ENCODE measurements at regions not wholly inside any gene's neighbourhood (a gene's known extent, or its start where the extent isn't known, plus 50 kb on each side); places are given as distances from the start of the nearest gene placed in this dataset.
A peak's percentile ranks its signal among the peaks of the same experiment; 100 is the strongest.
"Not testable (repeated sequence)": the region's sequence is repeated elsewhere in the genome, so short reads cannot be mapped to it uniquely, and the experiment has no call there.

- Histone ChIP-seq H3K4me1 (no peaks in the 10 kb centered on the region), H3K27ac (no peak overlapping the region), H3K4me3 (no peak overlapping the region), H3K36me3 (ENCODE audit: low read depth, missing control alignments) (no peaks in the 10 kb centered on the region), H3K9me3 (no peaks in the 10 kb centered on the region), H3K27me3 (no peaks in the 10 kb centered on the region)
- TF ChIP-seq, protein P1, sequence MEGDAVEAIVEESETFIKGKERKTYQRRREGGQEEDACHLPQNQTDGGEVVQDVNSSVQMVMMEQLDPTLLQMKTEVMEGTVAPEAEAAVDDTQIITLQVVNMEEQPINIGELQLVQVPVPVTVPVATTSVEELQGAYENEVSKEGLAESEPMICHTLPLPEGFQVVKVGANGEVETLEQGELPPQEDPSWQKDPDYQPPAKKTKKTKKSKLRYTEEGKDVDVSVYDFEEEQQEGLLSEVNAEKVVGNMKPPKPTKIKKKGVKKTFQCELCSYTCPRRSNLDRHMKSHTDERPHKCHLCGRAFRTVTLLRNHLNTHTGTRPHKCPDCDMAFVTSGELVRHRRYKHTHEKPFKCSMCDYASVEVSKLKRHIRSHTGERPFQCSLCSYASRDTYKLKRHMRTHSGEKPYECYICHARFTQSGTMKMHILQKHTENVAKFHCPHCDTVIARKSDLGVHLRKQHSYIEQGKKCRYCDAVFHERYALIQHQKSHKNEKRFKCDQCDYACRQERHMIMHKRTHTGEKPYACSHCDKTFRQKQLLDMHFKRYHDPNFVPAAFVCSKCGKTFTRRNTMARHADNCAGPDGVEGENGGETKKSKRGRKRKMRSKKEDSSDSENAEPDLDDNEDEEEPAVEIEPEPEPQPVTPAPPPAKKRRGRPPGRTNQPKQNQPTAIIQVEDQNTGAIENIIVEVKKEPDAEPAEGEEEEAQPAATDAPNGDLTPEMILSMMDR (IDR thresholded peaks at IDR 0.05), result no peak
- no peak for TF ChIP-seq POLR2A (IDR thresholded peaks at IDR 0.05)
- DNase-seq, result no peak
- intact Hi-C loops (cut with DNase I; ENCODE audit: low total_unique reads), result no loop called here
- 83 to 87% methylated on average over 6 of the region's 6 CpGs for WGBS, 2 donors
Measured at GRCh38 chr3:125695688-125696087, 100.4 kb upstream of the OSBPL11 start.

GRCh38 chr3:125697126-125697525 lies 101.8 kb upstream of the OSBPL11 start:
- H3K9me3 ChIP-seq; H3K36me3 ChIP-seq (ENCODE audit: low read depth, missing control alignments); H3K27ac ChIP-seq; H3K4me1 ChIP-seq; DNase-seq; H3K27me3 ChIP-seq; H3K4me3 ChIP-seq; intact Hi-C loops (cut with DNase I; ENCODE audit: low total_unique reads): not testable (repeated sequence)
- WGBS, 2 donors, result 66 to 90% methylated on average over 2 of the region's 2 CpGs

- H3K9me3 ChIP-seq; H3K4me3 ChIP-seq; H3K27me3 ChIP-seq; H3K27ac ChIP-seq; H3K36me3 ChIP-seq (ENCODE audit: low read depth, missing control alignments); DNase-seq; intact Hi-C loops (cut with DNase I; ENCODE audit: low total_unique reads); H3K4me1 ChIP-seq: not testable (repeated sequence)
- WGBS, 2 donors, result 78 to 86% methylated on average over 11 to 13 of the region's 13 CpGs
Measured at GRCh38 chr3:125697979-125698640, 102.8 kb upstream of the OSBPL11 start.

- H3K27ac ChIP-seq, result no peak overlapping the region
- no peaks in the 10 kb centered on the region for H3K27me3 ChIP-seq
- no peaks in the 10 kb centered on the region for H3K36me3 ChIP-seq (ENCODE audit: low read depth, missing control alignments)
- intact Hi-C loops (cut with DNase I; ENCODE audit: low total_unique reads), result no loop called here
- 63 to 73% methylated on average over 22 to 24 of the region's 24 CpGs for WGBS, 2 donors
- no peak overlapping the region for H3K4me3 ChIP-seq
- no peak for TF ChIP-seq POLR2A (IDR thresholded peaks at IDR 0.05)
- TF ChIP-seq, protein P1 (IDR thresholded peaks at IDR 0.05), result no peak
- H3K9me3 ChIP-seq, result no peaks in the 10 kb centered on the region
- DNase-seq, result no peak
- H3K4me1 ChIP-seq, result no peaks in the 10 kb centered on the region
Measured at GRCh38 chr3:125715651-125716050, 120.4 kb upstream of the OSBPL11 start.

- not testable (repeated sequence) for H3K36me3 ChIP-seq (ENCODE audit: low read depth, missing control alignments)
Measured at GRCh38 chr3:125732151-125732550, 136.9 kb upstream of the OSBPL11 start.

DNA sequence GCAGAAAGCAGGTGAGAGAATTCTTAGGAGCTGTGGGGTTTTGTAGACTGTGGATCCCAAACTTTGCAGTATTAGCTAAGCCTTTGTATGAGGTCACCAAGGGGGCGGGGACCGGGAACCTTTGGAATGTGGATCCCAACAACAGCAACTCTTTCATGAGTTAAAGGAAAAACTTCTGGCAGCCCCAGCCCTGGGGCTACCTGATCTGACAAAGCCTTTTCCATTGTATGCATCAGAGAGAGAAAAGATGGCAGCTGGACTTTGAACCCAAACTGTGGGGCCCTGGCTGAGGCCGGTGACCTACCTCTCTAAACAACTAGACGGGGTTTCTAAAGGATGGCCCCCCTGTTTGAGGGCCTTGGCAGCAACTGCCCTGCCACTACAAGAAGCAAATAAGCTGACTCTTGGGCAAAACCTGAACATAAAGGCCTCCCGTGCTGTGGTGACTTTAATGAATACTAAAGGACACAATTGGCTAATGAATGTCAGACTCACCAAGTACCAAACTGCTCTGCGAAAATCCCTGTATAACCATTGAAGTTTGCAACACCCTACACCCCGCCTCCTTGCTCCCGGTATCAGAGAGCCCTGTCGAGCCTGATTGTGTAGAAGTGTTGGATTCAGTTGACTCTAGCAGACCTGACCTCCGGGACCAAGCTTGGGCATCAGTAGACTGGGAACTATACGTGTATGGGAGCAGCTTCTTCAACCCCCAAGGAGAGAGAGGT lies 146.9 kb upstream of the OSBPL11 start:
- H3K9me3 ChIP-seq; H3K36me3 ChIP-seq (ENCODE audit: low read depth, missing control alignments); H3K27ac ChIP-seq; H3K4me3 ChIP-seq; intact Hi-C loops (cut with DNase I; ENCODE audit: low total_unique reads); DNase-seq; H3K4me1 ChIP-seq; H3K27me3 ChIP-seq: not testable (repeated sequence)
- WGBS, 2 donors, result 61 to 77% methylated on average over 9 to 11 of the region's 11 CpGs

More at GRCh38 chr3:125732151-125732550, 136.9 kb upstream of the OSBPL11 start:
- H3K27ac ChIP-seq; H3K4me3 ChIP-seq; H3K9me3 ChIP-seq; DNase-seq; H3K4me1 ChIP-seq; H3K27me3 ChIP-seq; intact Hi-C loops (cut with DNase I; ENCODE audit: low total_unique reads): not testable (repeated sequence)
- 52 to 72% methylated on average over 11 of the region's 11 CpGs for WGBS, 2 donors

DNA sequence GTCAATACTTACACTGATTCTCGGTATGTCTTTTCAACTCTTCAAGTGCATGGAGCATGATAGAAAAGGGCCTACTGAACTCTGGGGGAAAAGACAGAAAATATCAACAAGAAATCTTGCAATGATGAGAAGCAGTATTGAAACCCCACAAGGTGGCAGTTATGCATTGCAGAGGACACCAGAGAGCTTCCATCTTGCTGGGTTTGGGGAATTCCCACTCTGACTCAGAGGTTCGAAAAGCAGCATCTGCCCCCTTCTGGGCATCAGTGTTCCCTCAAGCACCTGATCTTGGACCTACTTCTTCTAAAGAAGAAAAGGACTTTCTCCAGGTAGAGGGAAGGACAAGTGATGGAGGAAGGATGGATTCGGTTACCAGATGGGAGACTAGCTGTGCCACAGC lies 147.5 kb upstream of the OSBPL11 start:
- peak; percentile 65 for DNase-seq
- H3K27ac ChIP-seq; intact Hi-C loops (cut with DNase I; ENCODE audit: low total_unique reads); H3K4me1 ChIP-seq; H3K36me3 ChIP-seq (ENCODE audit: low read depth, missing control alignments); H3K27me3 ChIP-seq; H3K4me3 ChIP-seq; H3K9me3 ChIP-seq: not testable (repeated sequence)
- 61 to 65% methylated on average over 3 of the region's 3 CpGs for WGBS, 2 donors

DNA sequence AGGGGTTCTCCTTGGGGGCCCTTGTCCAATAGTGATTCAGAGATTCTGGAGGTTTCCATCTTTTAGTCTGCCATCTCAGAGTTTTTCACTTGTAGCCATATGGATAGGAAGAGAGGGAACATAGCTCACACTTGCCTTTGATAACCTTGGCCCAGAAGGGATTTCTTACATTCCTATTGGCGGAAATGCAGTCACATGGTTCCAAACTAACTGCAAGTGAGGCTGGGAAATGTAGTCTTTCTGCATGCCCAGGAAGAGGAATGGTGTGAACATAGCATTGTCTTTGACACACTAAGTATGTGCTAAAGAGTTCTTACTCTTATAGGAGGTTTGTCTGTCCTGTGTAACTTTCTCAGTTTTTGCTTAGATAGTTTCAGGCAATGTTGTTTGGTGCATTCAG lies 161.8 kb upstream of the OSBPL11 start:
- intact Hi-C loops (cut with DNase I; ENCODE audit: low total_unique reads); H3K9me3 ChIP-seq; H3K36me3 ChIP-seq (ENCODE audit: low read depth, missing control alignments); DNase-seq; H3K27me3 ChIP-seq; H3K4me1 ChIP-seq; H3K27ac ChIP-seq; H3K4me3 ChIP-seq: not testable (repeated sequence)
- 71 to 88% methylated on average over 1 of the region's 1 CpG for WGBS, 2 donors

DNA sequence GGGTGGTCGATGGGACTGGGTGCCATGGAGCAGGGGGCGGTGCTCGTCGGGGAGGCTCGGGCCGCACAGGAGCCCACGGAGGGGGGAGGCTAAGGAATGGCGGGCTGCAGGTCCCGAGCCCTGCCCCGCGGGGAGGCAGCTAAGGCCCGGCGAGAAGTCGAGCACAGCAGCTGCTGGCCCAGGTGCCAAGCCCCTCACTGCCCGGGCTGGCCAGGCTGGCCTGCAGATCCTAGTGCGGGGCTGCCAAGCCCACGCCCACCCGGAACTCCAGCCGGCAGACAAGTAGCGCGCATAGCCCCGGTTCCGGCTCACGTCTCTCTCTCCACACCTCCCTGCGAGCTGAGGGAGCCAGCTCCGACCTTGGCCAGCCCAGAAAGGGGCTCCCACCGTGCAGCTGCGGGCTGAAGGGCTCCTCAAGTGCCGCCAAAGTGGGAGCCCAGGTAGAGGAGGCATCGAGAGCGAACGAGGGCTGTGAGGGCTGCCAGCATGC lies 163.4 kb upstream of the OSBPL11 start:
- WGBS, 2 donors, result 70 to 73% methylated on average over 19 to 31 of the region's 32 CpGs
- H3K27me3 ChIP-seq; H3K9me3 ChIP-seq; H3K4me3 ChIP-seq; DNase-seq; H3K27ac ChIP-seq; intact Hi-C loops (cut with DNase I; ENCODE audit: low total_unique reads); H3K4me1 ChIP-seq; H3K36me3 ChIP-seq (ENCODE audit: low read depth, missing control alignments): not testable (repeated sequence)

DNA sequence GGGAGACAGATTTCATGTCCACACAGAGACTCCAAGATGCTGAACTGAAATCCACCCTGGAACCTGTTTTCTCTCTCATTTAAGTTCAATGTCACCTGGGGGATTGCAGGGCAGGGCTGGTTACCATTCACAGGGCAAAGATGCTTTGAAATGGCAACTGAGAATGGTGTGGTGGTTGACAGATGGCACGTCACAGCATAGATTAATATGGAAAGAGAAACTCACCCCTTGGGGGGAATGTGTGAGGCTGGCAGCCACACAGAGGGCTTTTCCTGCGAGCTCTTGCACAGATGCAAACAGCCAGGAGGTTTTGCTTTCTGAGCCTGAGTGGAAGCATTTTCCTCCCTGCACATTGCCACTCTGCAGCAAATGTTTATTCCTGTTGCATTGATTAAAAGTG lies 167.3 kb upstream of the OSBPL11 start:
- H3K9me3 ChIP-seq; DNase-seq; H3K4me3 ChIP-seq; H3K4me1 ChIP-seq; H3K36me3 ChIP-seq (ENCODE audit: low read depth, missing control alignments); intact Hi-C loops (cut with DNase I; ENCODE audit: low total_unique reads); H3K27me3 ChIP-seq; H3K27ac ChIP-seq: not testable (repeated sequence)
- 80 to 83% methylated on average over 2 of the region's 2 CpGs for WGBS, 2 donors

Measured in testis (tissue), 2 donors.